HepG2 (cell line): ENCODE measurements at regions not wholly inside any gene's neighbourhood (a gene's known extent, or its start where the extent isn't known, plus 50 kb on each side); places are given as distances from the start of the nearest gene placed in this dataset.

Source experiments
- ATAC-seq: fragments of 200-7000 bp; cut with Tn5 transposase; 3 replicates; pipeline ENCODE4 v1.9.1; 2020; ENCODE audit warnings: mild to moderate bottlenecking, moderate library complexity
- BruUV-seq: library from RNA; stranded (reverse); fragments of 400-500 nt; replicated peaks from 2 replicates; lab custom pipeline; 2021; lab: Mats Ljungman, UMichigan
- CTCF ChIA-PET: fragments of 300-600 bp; formaldehyde crosslinking; extraction: SDS; loops from one replicate; lab custom pipeline; 2021; ENCODE audit warnings: low total read pairs, inconsistent platforms, low intra/inter-chr PET ratio; lab: Yijun Ruan, JAX
- POLR2A ChIA-PET: fragments of 350-600 bp; sonication (Branson Sonifier 250); formaldehyde crosslinking; loops from one replicate; lab custom pipeline; 2020; ENCODE audit warnings: antibody characterized with exemption, inconsistent platforms; lab: Yijun Ruan, JAX
- DNase-seq: peaks from one replicate; pipeline ENCODE4 v3.0.0-alpha.2; 2015; ENCODE audit warnings: low spot score
- FAIRE-seq: peaks from 3 replicates; lab custom pipeline; 2011; peaks lifted over from hg19 to GRCh38; lab: Jason Lieb, UNC
- H2AFZ ChIP-seq: one replicate; pipeline ENCODE4 v1.6.1; 2011; ENCODE audit warnings: low read length, inconsistent platforms
- H3K27ac ChIP-seq: fragments of 300-600 bp; 3 replicates; pipeline ENCODE4 v1.8.0; 2011; ENCODE audit warnings: mixed run types, mild to moderate bottlenecking, mixed read lengths, low read length, inconsistent platforms; ENCODE audit not compliant: insufficient read depth; ENCODE audit errors: extremely low read length
- H3K27me3 ChIP-seq, 2 experiments: fragments of 200-600 bp in 1 of 2; 2 replicates in 1 of 2; 3 replicates in 1 of 2; pipeline versions ENCODE4 v1.6.0 to v1.8.0; 2011; ENCODE audit warnings: low read length in 2 of 2, mild to moderate bottlenecking in 2 of 2, moderate library complexity in 2 of 2, inconsistent platforms in 1 of 2; ENCODE audit not compliant: insufficient read depth in 2 of 2, control insufficient read depth in 1 of 2
- H3K36me3 ChIP-seq, 2 experiments: fragments of 200-600 bp in 1 of 2; replicated peaks in 1 of 2; 2 replicates in 1 of 2; 3 replicates in 1 of 2; pipeline versions ENCODE4 v1.5.1 to v1.8.0; 2011; ENCODE audit warnings: low read length in 2 of 2, inconsistent platforms in 1 of 2; ENCODE audit not compliant: insufficient read depth in 2 of 2, control insufficient read depth in 1 of 2
- H3K4me1 ChIP-seq: 2 replicates; pipeline ENCODE4 v1.5.1; 2012; ENCODE audit warnings: low read length, inconsistent platforms; ENCODE audit not compliant: insufficient read depth
- H3K4me2 ChIP-seq: 2 replicates; pipeline ENCODE4 v1.6.0; 2011; ENCODE audit warnings: low read depth, low read length, inconsistent platforms
- H3K4me3 ChIP-seq, 3 experiments: fragments of 200-600 bp in 1 of 3; sonication (generic), shearing (Covaris generic) in 1 of 3; replicated peaks in 1 of 3; 2 replicates each; pipeline ENCODE4 v1.5.1; 2011 to 2016; ENCODE audit warnings: low read length in 3 of 3, inconsistent platforms in 2 of 3, low read depth in 2 of 3, mild to moderate bottlenecking in 2 of 3, control low read depth in 1 of 3, mixed read lengths in 1 of 3; ENCODE audit not compliant: insufficient read depth in 1 of 3
- H3K79me2 ChIP-seq: one replicate; pipeline ENCODE4 v1.6.1; 2011; ENCODE audit warnings: low read length, inconsistent platforms; ENCODE audit not compliant: insufficient read depth
- H3K9ac ChIP-seq: 2 replicates; pipeline ENCODE4 v1.6.0; 2011; ENCODE audit warnings: mild to moderate bottlenecking, low read depth, low read length, inconsistent platforms; ENCODE audit not compliant: insufficient read depth
- H3K9me3 ChIP-seq: 2 replicates; pipeline ENCODE4 v1.5.1; 2012; ENCODE audit warnings: mild to moderate bottlenecking, low read length
- H4K20me1 ChIP-seq: 2 replicates; pipeline ENCODE4 v1.6.0; 2011; ENCODE audit warnings: inconsistent platforms, mild to moderate bottlenecking, low read length, moderate library complexity; ENCODE audit not compliant: insufficient read depth
- ARNTL ChIP-seq: sonication (generic); formaldehyde crosslinking; IDR thresholded peaks from 2 replicates; pipeline ENCODE4 v1.4.0; 2020; ENCODE audit warnings: mild to moderate bottlenecking, missing genetic modification reagents
- HCFC1 ChIP-seq: fragments of 150-350 bp; IDR thresholded peaks from 2 replicates; pipeline ENCODE4 v1.6.1; 2014; ENCODE audit warnings: low read depth, low read length
- MED1 ChIP-seq: sonication (generic); formaldehyde crosslinking; IDR thresholded peaks from 2 replicates; pipeline ENCODE4 v1.4.0; 2020; ENCODE audit warnings: missing genetic modification reagents
- MED13 ChIP-seq: sonication (generic); formaldehyde crosslinking; IDR thresholded peaks from 2 replicates; pipeline ENCODE4 v1.5.0; 2020; ENCODE audit warnings: missing genetic modification reagents
- REL ChIP-seq: sonication (generic); formaldehyde crosslinking; conservative IDR thresholded peaks from 2 replicates; pipeline ENCODE4 v1.8.0; 2022; ENCODE audit warnings: mild to moderate bottlenecking, missing genetic modification reagents, moderate library complexity
- TSC22D2 ChIP-seq: sonication (generic); formaldehyde crosslinking; IDR thresholded peaks from 2 replicates; pipeline ENCODE4 v1.5.1; 2020; ENCODE audit warnings: missing genetic modification reagents, mild to moderate bottlenecking, borderline replicate concordance
- ZNF468 ChIP-seq: sonication (generic); formaldehyde crosslinking; IDR thresholded peaks from 2 replicates; pipeline ENCODE4 v1.8.0; 2022; ENCODE audit warnings: mild to moderate bottlenecking, moderate library complexity, missing genetic modification reagents
- WGBS: methylation state at CpG from one replicate; pipeline ENCODE4 v1.1.6; 2017; ENCODE audit warnings: low lambda C conversion rate; 5-methylcytosine and 5-hydroxymethylcytosine counted together
- in situ Hi-C: cut with HindIII; loops from 2 replicates; pipeline ENCODE4 v1.10.0; 2017; ENCODE audit warnings: low pct_unique_long_range_greater_than_20kb; ENCODE audit not compliant: extremely low pct_ligation_motif_present
- intact Hi-C: fragments of 100-400 bp; cut with micrococcal nuclease; formaldehyde crosslinking; loops from one replicate; pipeline ENCODE4 v1.10.0; 2022; ENCODE audit not compliant: unreplicated experiment
- TF ChIP-seq, protein P1 (sequence below): IDR thresholded peaks from 2 replicates; pipeline ENCODE4 v1.6.1; 2016; ENCODE audit warnings: low read depth, missing genetic modification reagents, missing compliant biosample characterization
- TF ChIP-seq, protein P2 (sequence below): sonication (generic); formaldehyde crosslinking; IDR thresholded peaks from 2 replicates; pipeline ENCODE4 v1.4.0; 2020; ENCODE audit warnings: low read depth, mild to moderate bottlenecking, missing genetic modification reagents
- TF ChIP-seq, protein P3 (sequence below): sonication (generic); formaldehyde crosslinking; IDR thresholded peaks from 2 replicates; pipeline ENCODE4 v1.5.0; 2020; ENCODE audit warnings: mild to moderate bottlenecking, missing genetic modification reagents, borderline replicate concordance

DNA sequence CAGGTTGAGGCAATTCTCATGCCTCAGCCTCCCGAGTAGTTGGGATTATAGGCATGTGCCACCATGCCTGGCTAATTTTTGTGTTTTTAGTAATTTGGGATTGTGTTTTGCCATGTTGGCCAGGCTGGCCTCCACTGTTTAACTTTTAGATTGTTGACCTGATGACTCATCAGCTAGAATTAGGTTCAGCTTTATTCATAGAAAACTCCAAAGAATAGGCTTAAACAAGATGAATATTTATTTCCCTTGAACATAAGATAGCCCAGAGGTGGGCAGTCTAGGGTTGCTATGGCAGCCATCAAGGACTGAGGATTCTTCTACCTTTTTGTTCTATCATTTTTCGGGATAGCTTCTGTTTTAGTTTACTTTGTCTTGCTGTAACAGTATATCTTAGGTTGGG, 99.6 kb upstream of the SELENOK start (continued):
- TF ChIP-seq MED13 (CRISPR knock-in tag) (no peak), ZNF468 (CRISPR knock-in tag) (no peak), ARNTL (no peak), HCFC1 (no peak), TSC22D2 (CRISPR knock-in tag) (no peak)

DNA sequence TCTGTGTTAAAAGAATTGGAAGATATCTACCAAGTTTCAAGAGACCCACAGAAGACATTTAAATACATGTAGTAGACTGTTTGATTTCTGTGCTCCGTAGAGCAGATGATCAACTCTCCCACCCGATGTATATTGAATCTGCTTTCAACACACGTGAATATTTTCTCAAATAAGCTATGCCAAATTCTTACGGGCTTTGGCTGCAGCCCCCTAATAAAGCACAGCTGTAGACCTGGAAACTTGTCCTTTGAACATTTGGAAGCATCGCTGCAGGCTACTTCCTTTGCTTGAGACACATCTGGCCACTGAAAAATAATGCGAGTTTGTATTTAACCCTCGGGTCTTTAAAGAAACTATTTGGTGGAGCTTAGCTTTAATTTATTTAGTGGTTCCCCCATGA, 98.3 kb upstream of the SELENOK start:
- no peaks in the 10 kb centered on the region for H3K36me3 ChIP-seq
- intact Hi-C loops (no loop called here), in situ Hi-C loops (no loop called here)
- no peaks in the 10 kb centered on the region for H3K9me3 ChIP-seq
- DNase-seq = no peak
- no peak for FAIRE-seq
- no peaks in the 10 kb centered on the region for H4K20me1 ChIP-seq
- H2AFZ ChIP-seq = no peak overlapping the region
- peaks cover 0 to 4% of the 10 kb centered on the region in 2 experiments; a peak in 3 of 5 replicates for H3K27me3 ChIP-seq
- no peak overlapping the region for H3K27ac ChIP-seq
- no peaks in the 10 kb centered on the region for H3K79me2 ChIP-seq
- POLR2A ChIA-PET = no interaction called here
- H3K4me1 ChIP-seq = no peaks in the 10 kb centered on the region
- CTCF ChIA-PET = no interaction called here
- H3K9ac ChIP-seq = no peak overlapping the region
- ATAC-seq = no peak
- H3K4me3 ChIP-seq = no peak overlapping the region
- 16% methylated on average over 7 of the region's 7 CpGs for WGBS
- H3K4me2 ChIP-seq = no peak overlapping the region
- no TSS peak for BruUV-seq
- TF ChIP-seq, protein P1, sequence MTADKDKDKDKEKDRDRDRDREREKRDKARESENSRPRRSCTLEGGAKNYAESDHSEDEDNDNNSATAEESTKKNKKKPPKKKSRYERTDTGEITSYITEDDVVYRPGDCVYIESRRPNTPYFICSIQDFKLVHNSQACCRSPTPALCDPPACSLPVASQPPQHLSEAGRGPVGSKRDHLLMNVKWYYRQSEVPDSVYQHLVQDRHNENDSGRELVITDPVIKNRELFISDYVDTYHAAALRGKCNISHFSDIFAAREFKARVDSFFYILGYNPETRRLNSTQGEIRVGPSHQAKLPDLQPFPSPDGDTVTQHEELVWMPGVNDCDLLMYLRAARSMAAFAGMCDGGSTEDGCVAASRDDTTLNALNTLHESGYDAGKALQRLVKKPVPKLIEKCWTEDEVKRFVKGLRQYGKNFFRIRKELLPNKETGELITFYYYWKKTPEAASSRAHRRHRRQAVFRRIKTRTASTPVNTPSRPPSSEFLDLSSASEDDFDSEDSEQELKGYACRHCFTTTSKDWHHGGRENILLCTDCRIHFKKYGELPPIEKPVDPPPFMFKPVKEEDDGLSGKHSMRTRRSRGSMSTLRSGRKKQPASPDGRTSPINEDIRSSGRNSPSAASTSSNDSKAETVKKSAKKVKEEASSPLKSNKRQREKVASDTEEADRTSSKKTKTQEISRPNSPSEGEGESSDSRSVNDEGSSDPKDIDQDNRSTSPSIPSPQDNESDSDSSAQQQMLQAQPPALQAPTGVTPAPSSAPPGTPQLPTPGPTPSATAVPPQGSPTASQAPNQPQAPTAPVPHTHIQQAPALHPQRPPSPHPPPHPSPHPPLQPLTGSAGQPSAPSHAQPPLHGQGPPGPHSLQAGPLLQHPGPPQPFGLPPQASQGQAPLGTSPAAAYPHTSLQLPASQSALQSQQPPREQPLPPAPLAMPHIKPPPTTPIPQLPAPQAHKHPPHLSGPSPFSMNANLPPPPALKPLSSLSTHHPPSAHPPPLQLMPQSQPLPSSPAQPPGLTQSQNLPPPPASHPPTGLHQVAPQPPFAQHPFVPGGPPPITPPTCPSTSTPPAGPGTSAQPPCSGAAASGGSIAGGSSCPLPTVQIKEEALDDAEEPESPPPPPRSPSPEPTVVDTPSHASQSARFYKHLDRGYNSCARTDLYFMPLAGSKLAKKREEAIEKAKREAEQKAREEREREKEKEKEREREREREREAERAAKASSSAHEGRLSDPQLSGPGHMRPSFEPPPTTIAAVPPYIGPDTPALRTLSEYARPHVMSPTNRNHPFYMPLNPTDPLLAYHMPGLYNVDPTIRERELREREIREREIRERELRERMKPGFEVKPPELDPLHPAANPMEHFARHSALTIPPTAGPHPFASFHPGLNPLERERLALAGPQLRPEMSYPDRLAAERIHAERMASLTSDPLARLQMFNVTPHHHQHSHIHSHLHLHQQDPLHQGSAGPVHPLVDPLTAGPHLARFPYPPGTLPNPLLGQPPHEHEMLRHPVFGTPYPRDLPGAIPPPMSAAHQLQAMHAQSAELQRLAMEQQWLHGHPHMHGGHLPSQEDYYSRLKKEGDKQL (CRISPR knock-in tag) = no peak
- no peak for TF ChIP-seq MED1 (CRISPR knock-in tag)
- TF ChIP-seq, protein P2, sequence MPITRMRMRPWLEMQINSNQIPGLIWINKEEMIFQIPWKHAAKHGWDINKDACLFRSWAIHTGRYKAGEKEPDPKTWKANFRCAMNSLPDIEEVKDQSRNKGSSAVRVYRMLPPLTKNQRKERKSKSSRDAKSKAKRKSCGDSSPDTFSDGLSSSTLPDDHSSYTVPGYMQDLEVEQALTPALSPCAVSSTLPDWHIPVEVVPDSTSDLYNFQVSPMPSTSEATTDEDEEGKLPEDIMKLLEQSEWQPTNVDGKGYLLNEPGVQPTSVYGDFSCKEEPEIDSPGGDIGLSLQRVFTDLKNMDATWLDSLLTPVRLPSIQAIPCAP (CRISPR knock-in tag) = no peak
- no peak for TF ChIP-seq REL
- TF ChIP-seq, protein P3, sequence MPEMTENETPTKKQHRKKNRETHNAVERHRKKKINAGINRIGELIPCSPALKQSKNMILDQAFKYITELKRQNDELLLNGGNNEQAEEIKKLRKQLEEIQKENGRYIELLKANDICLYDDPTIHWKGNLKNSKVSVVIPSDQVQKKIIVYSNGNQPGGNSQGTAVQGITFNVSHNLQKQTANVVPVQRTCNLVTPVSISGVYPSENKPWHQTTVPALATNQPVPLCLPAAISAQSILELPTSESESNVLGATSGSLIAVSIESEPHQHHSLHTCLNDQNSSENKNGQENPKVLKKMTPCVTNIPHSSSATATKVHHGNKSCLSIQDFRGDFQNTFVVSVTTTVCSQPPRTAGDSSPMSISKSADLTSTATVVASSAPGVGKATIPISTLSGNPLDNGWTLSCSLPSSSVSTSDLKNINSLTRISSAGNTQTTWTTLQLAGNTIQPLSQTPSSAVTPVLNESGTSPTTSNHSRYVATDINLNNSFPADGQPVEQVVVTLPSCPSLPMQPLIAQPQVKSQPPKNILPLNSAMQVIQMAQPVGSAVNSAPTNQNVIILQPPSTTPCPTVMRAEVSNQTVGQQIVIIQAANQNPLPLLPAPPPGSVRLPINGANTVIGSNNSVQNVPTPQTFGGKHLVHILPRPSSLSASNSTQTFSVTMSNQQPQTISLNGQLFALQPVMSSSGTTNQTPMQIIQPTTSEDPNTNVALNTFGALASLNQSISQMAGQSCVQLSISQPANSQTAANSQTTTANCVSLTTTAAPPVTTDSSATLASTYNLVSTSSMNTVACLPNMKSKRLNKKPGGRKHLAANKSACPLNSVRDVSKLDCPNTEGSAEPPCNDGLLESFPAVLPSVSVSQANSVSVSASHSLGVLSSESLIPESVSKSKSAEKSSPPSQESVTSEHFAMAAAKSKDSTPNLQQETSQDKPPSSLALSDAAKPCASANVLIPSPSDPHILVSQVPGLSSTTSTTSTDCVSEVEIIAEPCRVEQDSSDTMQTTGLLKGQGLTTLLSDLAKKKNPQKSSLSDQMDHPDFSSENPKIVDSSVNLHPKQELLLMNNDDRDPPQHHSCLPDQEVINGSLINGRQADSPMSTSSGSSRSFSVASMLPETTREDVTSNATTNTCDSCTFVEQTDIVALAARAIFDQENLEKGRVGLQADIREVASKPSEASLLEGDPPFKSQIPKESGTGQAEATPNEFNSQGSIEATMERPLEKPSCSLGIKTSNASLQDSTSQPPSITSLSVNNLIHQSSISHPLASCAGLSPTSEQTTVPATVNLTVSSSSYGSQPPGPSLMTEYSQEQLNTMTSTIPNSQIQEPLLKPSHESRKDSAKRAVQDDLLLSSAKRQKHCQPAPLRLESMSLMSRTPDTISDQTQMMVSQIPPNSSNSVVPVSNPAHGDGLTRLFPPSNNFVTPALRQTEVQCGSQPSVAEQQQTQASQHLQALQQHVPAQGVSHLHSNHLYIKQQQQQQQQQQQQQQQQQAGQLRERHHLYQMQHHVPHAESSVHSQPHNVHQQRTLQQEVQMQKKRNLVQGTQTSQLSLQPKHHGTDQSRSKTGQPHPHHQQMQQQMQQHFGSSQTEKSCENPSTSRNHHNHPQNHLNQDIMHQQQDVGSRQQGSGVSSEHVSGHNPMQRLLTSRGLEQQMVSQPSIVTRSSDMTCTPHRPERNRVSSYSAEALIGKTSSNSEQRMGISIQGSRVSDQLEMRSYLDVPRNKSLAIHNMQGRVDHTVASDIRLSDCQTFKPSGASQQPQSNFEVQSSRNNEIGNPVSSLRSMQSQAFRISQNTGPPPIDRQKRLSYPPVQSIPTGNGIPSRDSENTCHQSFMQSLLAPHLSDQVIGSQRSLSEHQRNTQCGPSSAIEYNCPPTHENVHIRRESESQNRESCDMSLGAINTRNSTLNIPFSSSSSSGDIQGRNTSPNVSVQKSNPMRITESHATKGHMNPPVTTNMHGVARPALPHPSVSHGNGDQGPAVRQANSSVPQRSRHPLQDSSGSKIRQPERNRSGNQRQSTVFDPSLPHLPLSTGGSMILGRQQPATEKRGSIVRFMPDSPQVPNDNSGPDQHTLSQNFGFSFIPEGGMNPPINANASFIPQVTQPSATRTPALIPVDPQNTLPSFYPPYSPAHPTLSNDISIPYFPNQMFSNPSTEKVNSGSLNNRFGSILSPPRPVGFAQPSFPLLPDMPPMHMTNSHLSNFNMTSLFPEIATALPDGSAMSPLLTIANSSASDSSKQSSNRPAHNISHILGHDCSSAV = no peak
